B cell (primary cell): ENCODE measurements at regions not wholly inside any gene's neighbourhood (a gene's known extent, or its start where the extent isn't known, plus 50 kb on each side); places are given as distances from the start of the nearest gene placed in this dataset.

Experiments
- ATAC-seq: fragments of 200-7000 bp; cut with Tn5 transposase; one replicate; pipeline ENCODE4 v1.10.0; 2021; ENCODE audit warnings: low read depth, mild to moderate bottlenecking, moderate number of reproducible peaks, moderate library complexity
- CTCF ChIA-PET: fragments of 350-600 bp; sonication (Branson Sonifier 250); formaldehyde crosslinking; loops from one replicate; lab custom pipeline; 2021; ENCODE audit warnings: antibody characterized with exemption, inconsistent platforms; lab: Charles Lee
- POLR2A ChIA-PET: fragments of 350-600 bp; sonication (Branson Sonifier 250); formaldehyde crosslinking; loops from one replicate; lab custom pipeline; 2021; ENCODE audit warnings: antibody characterized with exemption; lab: Charles Lee
- DNase-seq: peaks from one replicate; pipeline ENCODE4 v3.0.0; 2013
- H2AFZ ChIP-seq: 2 replicates; pipeline ENCODE4 v1.6.1; 2012; ENCODE audit warnings: mild to moderate bottlenecking, low read depth, low read length; ENCODE audit not compliant: insufficient read depth, poor library complexity, severe bottlenecking
- H3K27ac ChIP-seq, 2 donors: 1 replicate in 1 of 2; 2 replicates in 1 of 2; pipeline ENCODE4 v1.5.1; 2012 to 2013; ENCODE audit warnings: low read length in 2 of 2, mild to moderate bottlenecking in 2 of 2, moderate library complexity in 1 of 2
- H3K27me3 ChIP-seq, 4 experiments: fragments of 200-600 bp in 1 of 4; sonication (generic) in 1 of 4; replicated peaks in 1 of 4; 1 replicate in 2 of 4; 2 replicates in 2 of 4; pipeline versions ENCODE4 v1.6.1 to v1.7.0; 2013 to 2016; ENCODE audit warnings: low read length in 3 of 4, mild to moderate bottlenecking in 2 of 4, mixed read lengths in 1 of 4, moderate library complexity in 1 of 4; ENCODE audit not compliant: insufficient read depth in 4 of 4, control insufficient read depth in 3 of 4; ENCODE audit errors: control extremely low read depth in 1 of 4
- H3K36me3 ChIP-seq, 2 experiments: replicated peaks in 1 of 2; 1 replicate in 1 of 2; 2 replicates in 1 of 2; pipeline versions ENCODE4 v1.6.1 to v1.7.1; 2013; ENCODE audit warnings: low read length in 1 of 2; ENCODE audit not compliant: insufficient read depth in 2 of 2, control insufficient read depth in 1 of 2; ENCODE audit errors: control extremely low read depth in 1 of 2, extremely low read depth in 1 of 2
- H3K4me1 ChIP-seq, 2 donors: fragments of 200-600 bp in 1 of 2; sonication (generic) in 1 of 2; 1 replicate in 1 of 2; 2 replicates in 1 of 2; pipeline versions ENCODE4 v1.5.1 to v1.6.1; 2013 to 2017; ENCODE audit warnings: low read length in 2 of 2; ENCODE audit not compliant: control insufficient read depth in 2 of 2, insufficient read depth in 2 of 2
- H3K4me2 ChIP-seq: replicated peaks from 2 replicates; pipeline ENCODE3; 2012; ENCODE audit warnings: mild to moderate bottlenecking, low read depth, low read length; ENCODE audit not compliant: poor library complexity, severe bottlenecking
- H3K4me3 ChIP-seq, 5 experiments: fragments of 200-600 bp in 1 of 5; sonication (generic) in 1 of 5; 1 replicate in 3 of 5; 2 replicates in 2 of 5; pipeline versions ENCODE4 v1.5.1 to v1.7.0; 2011 to 2016; ENCODE audit warnings: low read length in 4 of 5, mild to moderate bottlenecking in 4 of 5, low read depth in 2 of 5, control low read depth in 1 of 5, moderate library complexity in 1 of 5; ENCODE audit not compliant: insufficient read depth in 1 of 5; ENCODE audit errors: control extremely low read depth in 1 of 5, extremely low read depth in 1 of 5
- H3K79me2 ChIP-seq: fragments of 200-600 bp; sonication (generic); one replicate; pipeline ENCODE4 v1.6.0; 2016; ENCODE audit warnings: low read length; ENCODE audit not compliant: control insufficient read depth, insufficient read depth
- H3K9ac ChIP-seq: fragments of 200-600 bp; sonication (generic); 2 replicates; pipeline ENCODE4 v1.6.1; 2017; ENCODE audit warnings: mild to moderate bottlenecking, low read length, moderate library complexity
- H3K9me3 ChIP-seq, 3 donors: one replicate each; pipeline versions ENCODE4 v1.6.1 to v1.7.1; 2013; ENCODE audit warnings: low read length in 2 of 3; ENCODE audit not compliant: control insufficient read depth in 2 of 3, insufficient read depth in 1 of 3; ENCODE audit errors: control extremely low read depth in 1 of 3
- H4K20me1 ChIP-seq: 2 replicates; pipeline ENCODE4 v1.6.0; 2012; ENCODE audit warnings: mild to moderate bottlenecking, low read length; ENCODE audit not compliant: insufficient read depth, control insufficient read depth, poor library complexity, severe bottlenecking
- H3K27ac Mint-ChIP-seq: one replicate; pipeline ENCODE4 v1.8.0; 2021; ENCODE audit warnings: mixed read lengths
- H3K27me3 Mint-ChIP-seq: one replicate; pipeline ENCODE4 v1.8.0; 2021; ENCODE audit warnings: mixed read lengths
- H3K4me1 Mint-ChIP-seq: one replicate; pipeline ENCODE4 v1.8.0; 2021; ENCODE audit warnings: mixed read lengths
- H3K4me3 Mint-ChIP-seq: one replicate; pipeline ENCODE4 v1.8.0; 2021; ENCODE audit warnings: mixed read lengths
- H3K9me3 Mint-ChIP-seq: one replicate; pipeline ENCODE4 v1.8.0; 2022; ENCODE audit warnings: mixed read lengths; ENCODE audit not compliant: insufficient read depth
- EZH2 ChIP-seq: IDR thresholded peaks from 2 replicates; pipeline ENCODE4 v1.6.1; 2012; ENCODE audit warnings: borderline replicate concordance, low read depth, mild to moderate bottlenecking, moderate library complexity, low read length; ENCODE audit not compliant: insufficient read depth, poor library complexity, severe bottlenecking
- WGBS: methylation state at CpG from one replicate; pipeline ENCODE4 v1.1.5; 2013; ENCODE audit warnings: missing lambda C conversion rate; ENCODE audit not compliant: insufficient coverage; 5-methylcytosine and 5-hydroxymethylcytosine counted together
- intact Hi-C: fragments of 100-400 bp; cut with micrococcal nuclease; formaldehyde crosslinking; loops from one replicate; pipeline ENCODE4 v1.10.0; 2022
- TF ChIP-seq, protein P1 (sequence below): fragments of 200-600 bp; IDR thresholded peaks from one replicate; pipeline ENCODE4 v1.8.0; 2022; ENCODE audit warnings: antibody characterized with exemption, mild to moderate bottlenecking

- no peak overlapping the region for H3K27ac ChIP-seq
- no peaks in the 10 kb centered on the region for H4K20me1 ChIP-seq
- Mint-ChIP-seq H3K4me1 (no peaks in the 10 kb centered on the region), H3K4me3 (no peak overlapping the region), H3K9me3 (no peaks in the 10 kb centered on the region), H3K27ac (no peak overlapping the region), H3K27me3 (peaks cover 33% of the 10 kb centered on the region)
- intact Hi-C loops = no loop called here
- H3K4me1 ChIP-seq = no peaks in the 10 kb centered on the region
- TF ChIP-seq, protein P1, sequence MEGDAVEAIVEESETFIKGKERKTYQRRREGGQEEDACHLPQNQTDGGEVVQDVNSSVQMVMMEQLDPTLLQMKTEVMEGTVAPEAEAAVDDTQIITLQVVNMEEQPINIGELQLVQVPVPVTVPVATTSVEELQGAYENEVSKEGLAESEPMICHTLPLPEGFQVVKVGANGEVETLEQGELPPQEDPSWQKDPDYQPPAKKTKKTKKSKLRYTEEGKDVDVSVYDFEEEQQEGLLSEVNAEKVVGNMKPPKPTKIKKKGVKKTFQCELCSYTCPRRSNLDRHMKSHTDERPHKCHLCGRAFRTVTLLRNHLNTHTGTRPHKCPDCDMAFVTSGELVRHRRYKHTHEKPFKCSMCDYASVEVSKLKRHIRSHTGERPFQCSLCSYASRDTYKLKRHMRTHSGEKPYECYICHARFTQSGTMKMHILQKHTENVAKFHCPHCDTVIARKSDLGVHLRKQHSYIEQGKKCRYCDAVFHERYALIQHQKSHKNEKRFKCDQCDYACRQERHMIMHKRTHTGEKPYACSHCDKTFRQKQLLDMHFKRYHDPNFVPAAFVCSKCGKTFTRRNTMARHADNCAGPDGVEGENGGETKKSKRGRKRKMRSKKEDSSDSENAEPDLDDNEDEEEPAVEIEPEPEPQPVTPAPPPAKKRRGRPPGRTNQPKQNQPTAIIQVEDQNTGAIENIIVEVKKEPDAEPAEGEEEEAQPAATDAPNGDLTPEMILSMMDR = no peak
- TF ChIP-seq EZH2 = no peak
- H3K79me2 ChIP-seq = no peaks in the 10 kb centered on the region
- no peak overlapping the region for H3K4me2 ChIP-seq
- POLR2A ChIA-PET = no interaction called here
- DNase-seq (no peak), ATAC-seq (no peak)
- no peak overlapping the region for H3K4me3 ChIP-seq
- CTCF ChIA-PET = no interaction called here
- H2AFZ ChIP-seq = no peak overlapping the region
- H3K27me3 ChIP-seq = peaks cover 0 to 14% (median 7%) of the 10 kb centered on the region in 4 experiments
- no peak overlapping the region for H3K9ac ChIP-seq
- H3K9me3 ChIP-seq = peaks cover 0 to 17% (median 0%) of the 10 kb centered on the region in 3 donors
- 9% methylated on average over 15 of the region's 22 CpGs for WGBS
- H3K36me3 ChIP-seq = no peaks in the 10 kb centered on the region
Measured at GRCh38 chr17:72219824-72220493, 99.1 kb downstream of the SOX9 start.

- Histone ChIP-seq H3K4me1 (no peaks in the 10 kb centered on the region), H4K20me1 (no peaks in the 10 kb centered on the region), H3K9me3 (peaks cover 0 to 17% (median 0%) of the 10 kb centered on the region in 3 donors), H3K4me2 (no peak overlapping the region), H3K9ac (no peak overlapping the region), H3K27ac (no peak overlapping the region), H3K27me3 (peaks cover 0 to 14% (median 7%) of the 10 kb centered on the region in 4 experiments), H3K4me3 (no peak overlapping the region), H2AFZ (no peak overlapping the region), H3K36me3 (no peaks in the 10 kb centered on the region), H3K79me2 (no peaks in the 10 kb centered on the region)
- ATAC-seq (no peak), DNase-seq (no peak)
- Mint-ChIP-seq H3K27me3 (peaks cover 29% of the 10 kb centered on the region), H3K27ac (no peak overlapping the region), H3K4me1 (no peaks in the 10 kb centered on the region), H3K4me3 (no peak overlapping the region), H3K9me3 (peaks cover 3% of the 10 kb centered on the region)
- intact Hi-C loops = no loop called here
- TF ChIP-seq, protein P1 = no peak
- ChIA-PET POLR2A (no interaction called here), CTCF (no interaction called here)
- 20% methylated on average over 1 of the region's 2 CpGs for WGBS
Measured at GRCh38 chr17:72222661-72223380, 102.0 kb downstream of the SOX9 start.
